Mucosa of descending colon (tissue), 3 donors: ENCODE measurements at regions not wholly inside any gene's neighbourhood (a gene's known extent, or its start where the extent isn't known, plus 50 kb on each side); places are given as distances from the start of the nearest gene placed in this dataset.

Source experiments
- ATAC-seq: fragments of 200-7000 bp; cut with Tn5 transposase; one replicate; pipeline ENCODE4 v1.9.1; 2020; ENCODE audit warnings: mild to moderate bottlenecking, moderate library complexity
- DNase-seq, 3 donors: peaks; one replicate each; pipeline ENCODE4 v3.0.0-alpha.2; 2020
- H3K36me3 ChIP-seq: fragments of 200-600 bp; one replicate; pipeline ENCODE4 v1.8.0; 2021; ENCODE audit warnings: low read depth, mild to moderate bottlenecking
- H3K4me1 ChIP-seq: fragments of 200-600 bp; one replicate; pipeline ENCODE4 v1.8.0; 2021; ENCODE audit warnings: low read depth, mild to moderate bottlenecking
- H3K4me3 ChIP-seq: fragments of 200-600 bp; one replicate; pipeline ENCODE4 v1.8.0; 2021; ENCODE audit warnings: mild to moderate bottlenecking
- H3K9me3 ChIP-seq: fragments of 200-600 bp; one replicate; pipeline ENCODE4 v1.8.0; 2021; ENCODE audit warnings: mild to moderate bottlenecking
- intact Hi-C, 2 donors: fragments of 100-400 bp; cut with DNase I in 1 of 2; cut with micrococcal nuclease in 1 of 2; formaldehyde crosslinking; loops; one replicate each; pipeline versions ENCODE4 v1.11.0 to v1.11.1; 2022; cut with DNase I, micrococcal nuclease
- TF ChIP-seq, protein P1 (sequence below): fragments of 200-600 bp; IDR thresholded peaks from one replicate; pipeline ENCODE4 v1.8.0; 2022; ENCODE audit warnings: antibody characterized with exemption, mild to moderate bottlenecking
- donor health status: DM: no; HTN: no; CAD: no; lungs with moderate emphysema.
- donor health status: DM: no; HTN: no; CAD: no.
- donor health status: DM: no; HTN: yes; CAD: no.

DNA sequence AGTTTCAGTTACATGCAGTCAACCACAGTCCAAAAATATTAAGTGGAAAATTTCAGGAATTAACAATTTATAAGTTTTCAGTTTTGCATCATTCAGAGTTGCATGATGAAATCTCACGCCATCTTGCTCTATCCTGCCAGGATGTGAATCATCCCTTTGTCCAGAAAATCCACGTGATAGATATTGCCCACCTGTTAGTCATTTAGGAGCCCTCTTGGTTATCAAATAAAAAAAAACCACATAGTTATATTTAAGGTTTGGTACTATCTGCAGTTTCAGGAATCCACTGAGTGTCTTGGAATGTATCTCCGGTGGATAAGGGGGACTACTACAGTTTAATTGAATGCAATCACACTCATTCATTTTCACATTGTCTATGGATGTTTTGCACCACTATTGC is 1249.0 kb upstream of the CITED2 start:
- no peaks in the 10 kb centered on the region for H3K36me3 ChIP-seq
- no peaks in the 10 kb centered on the region for H3K4me1 ChIP-seq
- TF ChIP-seq, protein P1, sequence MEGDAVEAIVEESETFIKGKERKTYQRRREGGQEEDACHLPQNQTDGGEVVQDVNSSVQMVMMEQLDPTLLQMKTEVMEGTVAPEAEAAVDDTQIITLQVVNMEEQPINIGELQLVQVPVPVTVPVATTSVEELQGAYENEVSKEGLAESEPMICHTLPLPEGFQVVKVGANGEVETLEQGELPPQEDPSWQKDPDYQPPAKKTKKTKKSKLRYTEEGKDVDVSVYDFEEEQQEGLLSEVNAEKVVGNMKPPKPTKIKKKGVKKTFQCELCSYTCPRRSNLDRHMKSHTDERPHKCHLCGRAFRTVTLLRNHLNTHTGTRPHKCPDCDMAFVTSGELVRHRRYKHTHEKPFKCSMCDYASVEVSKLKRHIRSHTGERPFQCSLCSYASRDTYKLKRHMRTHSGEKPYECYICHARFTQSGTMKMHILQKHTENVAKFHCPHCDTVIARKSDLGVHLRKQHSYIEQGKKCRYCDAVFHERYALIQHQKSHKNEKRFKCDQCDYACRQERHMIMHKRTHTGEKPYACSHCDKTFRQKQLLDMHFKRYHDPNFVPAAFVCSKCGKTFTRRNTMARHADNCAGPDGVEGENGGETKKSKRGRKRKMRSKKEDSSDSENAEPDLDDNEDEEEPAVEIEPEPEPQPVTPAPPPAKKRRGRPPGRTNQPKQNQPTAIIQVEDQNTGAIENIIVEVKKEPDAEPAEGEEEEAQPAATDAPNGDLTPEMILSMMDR = no peak
- H3K4me3 ChIP-seq = no peak overlapping the region
- intact Hi-C loops = no loop called here
- DNase-seq (no peak), ATAC-seq (no peak)
- H3K9me3 ChIP-seq = peaks cover 11% of the 10 kb centered on the region

DNA sequence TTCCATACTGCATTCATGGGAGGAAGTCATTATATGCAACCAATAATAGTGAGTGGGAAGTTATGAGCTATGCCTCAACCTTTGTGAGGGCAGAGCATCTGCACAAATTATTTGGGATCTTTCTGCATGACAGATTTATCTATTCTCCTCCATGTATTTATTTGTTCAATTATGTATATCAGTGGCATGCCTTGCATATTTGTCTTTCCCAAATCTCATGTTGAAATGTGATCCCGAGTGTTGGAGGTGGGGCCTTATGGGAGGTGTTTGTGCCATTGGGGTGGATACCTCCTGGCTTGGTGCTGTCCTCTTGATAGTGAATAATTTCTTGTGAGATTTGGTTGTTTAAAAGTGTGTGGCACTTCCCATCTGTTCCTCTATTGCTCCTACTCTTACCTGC is 1246.0 kb upstream of the CITED2 start:
- H3K4me1 ChIP-seq = no peaks in the 10 kb centered on the region
- H3K9me3 ChIP-seq = no peaks in the 10 kb centered on the region
- no peak for DNase-seq
- ATAC-seq = no peak
- no peaks in the 10 kb centered on the region for H3K36me3 ChIP-seq
- intact Hi-C loops = no loop called here
- TF ChIP-seq, protein P1 = no peak
- H3K4me3 ChIP-seq = no peak overlapping the region

DNA sequence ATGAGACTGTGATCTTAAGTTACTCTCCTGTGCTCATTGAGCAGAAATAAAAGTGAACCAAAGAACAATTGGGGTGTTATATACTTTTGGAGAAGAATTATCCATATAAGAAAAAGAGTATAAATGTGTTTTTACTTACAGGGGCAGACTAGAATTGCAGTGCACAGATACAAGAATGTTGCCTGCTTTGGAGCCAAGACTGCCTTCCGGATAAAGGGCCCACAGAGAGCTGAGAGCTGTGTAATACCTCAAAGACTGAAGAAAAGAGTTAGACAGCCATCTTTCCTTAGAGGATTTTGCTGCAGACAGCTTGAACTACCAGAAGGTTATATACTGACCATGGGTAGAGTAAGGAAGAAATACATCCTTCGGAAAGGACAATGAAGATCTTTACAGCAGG is 1235.5 kb upstream of the CITED2 start:
- intact Hi-C loops = no loop called here

DNA sequence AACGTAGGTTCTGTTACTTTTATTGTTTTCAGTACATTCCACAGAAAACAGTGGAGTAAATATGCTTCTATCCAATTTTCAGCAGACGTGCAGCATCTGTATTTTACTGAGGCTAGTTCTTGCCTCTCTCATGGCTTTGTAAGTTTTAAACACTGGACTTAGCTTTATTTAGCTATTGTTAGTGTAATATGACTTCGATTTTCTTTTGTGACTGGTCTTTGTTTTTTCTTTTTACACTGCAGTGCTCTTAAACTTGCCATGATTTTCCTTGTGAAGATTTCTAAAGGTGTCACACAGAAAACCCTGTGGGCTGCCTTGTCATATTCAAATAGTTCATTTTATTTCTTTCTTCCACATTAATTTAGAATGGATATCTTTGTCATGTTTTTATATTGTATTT is 1234.9 kb upstream of the CITED2 start:
- no peak for DNase-seq
- H3K4me1 ChIP-seq = no peaks in the 10 kb centered on the region
- no peaks in the 10 kb centered on the region for H3K36me3 ChIP-seq
- TF ChIP-seq, protein P1 = no peak
- no peaks in the 10 kb centered on the region for H3K9me3 ChIP-seq
- intact Hi-C loops = no loop called here
- no peak for ATAC-seq
- no peak overlapping the region for H3K4me3 ChIP-seq

More for the DNA sequence above, 1235.5 kb upstream of the CITED2 start:
- TF ChIP-seq, protein P1 = no peak
- Histone ChIP-seq H3K4me1 (no peaks in the 10 kb centered on the region), H3K9me3 (no peaks in the 10 kb centered on the region), H3K4me3 (no peak overlapping the region), H3K36me3 (no peaks in the 10 kb centered on the region)
- ATAC-seq (no peak), DNase-seq (no peak)

DNA sequence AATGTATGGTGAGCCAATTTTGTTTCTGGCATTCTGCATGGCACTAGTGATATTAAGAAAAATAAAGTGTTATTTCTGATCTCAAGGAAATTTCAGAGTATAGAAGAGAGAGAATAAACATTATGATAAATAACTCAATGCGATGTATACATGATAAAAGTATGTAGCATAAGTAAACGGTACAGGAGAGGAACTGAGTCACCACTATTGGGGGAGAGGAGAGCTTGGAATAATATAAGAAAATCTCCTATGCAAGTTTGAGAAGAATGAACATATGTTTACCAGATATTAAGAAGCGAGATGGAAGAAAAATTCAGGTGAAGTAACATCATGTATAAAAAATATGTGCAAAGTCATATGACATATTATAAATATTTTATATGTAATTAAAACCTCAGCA is 1230.3 kb upstream of the CITED2 start:
- Histone ChIP-seq H3K4me3 (no peak overlapping the region), H3K9me3 (no peaks in the 10 kb centered on the region), H3K4me1 (no peaks in the 10 kb centered on the region), H3K36me3 (no peaks in the 10 kb centered on the region)
- intact Hi-C loops = no loop called here
- ATAC-seq = no peak
- no peak for DNase-seq
- TF ChIP-seq, protein P1 = no peak
